Calu3 (cell line): ENCODE measurements at regions not wholly inside any gene's neighbourhood (a gene's known extent, or its start where the extent isn't known, plus 50 kb on each side); places are given as distances from the start of the nearest gene placed in this dataset.
"Not testable (repeated sequence)": the region's sequence is repeated elsewhere in the genome, so short reads cannot be mapped to it uniquely, and the experiment has no call there.

ENCODE experiments used
- BruUV-seq: library from RNA; stranded (reverse); fragments of 400-500 nt; replicated peaks from 2 replicates; lab custom pipeline; 2021; lab: Mats Ljungman, UMichigan
- CTCF ChIA-PET: fragments of 300-600 bp; sonication (Branson Sonifier 250); formaldehyde crosslinking; loops from one replicate; lab custom pipeline; 2022; ENCODE audit warnings: antibody characterized with exemption; lab: Charles Lee
- DNase-seq: peaks from one replicate; pipeline ENCODE4 v3.0.0; 2022
- H3K27ac Mint-ChIP-seq: one replicate; pipeline ENCODE4 v1.8.0; 2022; ENCODE audit warnings: mixed read lengths; ENCODE audit not compliant: unreplicated experiment
- H3K27me3 Mint-ChIP-seq: one replicate; pipeline ENCODE4 v1.8.0; 2022; ENCODE audit warnings: mixed read lengths; ENCODE audit not compliant: unreplicated experiment
- H3K36me3 Mint-ChIP-seq: one replicate; pipeline ENCODE4 v1.8.0; 2022; ENCODE audit warnings: mild to moderate bottlenecking, moderate library complexity, mixed read lengths; ENCODE audit not compliant: insufficient read depth, unreplicated experiment
- H3K4me1 Mint-ChIP-seq: one replicate; pipeline ENCODE4 v1.8.0; 2022; ENCODE audit warnings: mild to moderate bottlenecking, low read depth, mixed read lengths; ENCODE audit not compliant: unreplicated experiment
- H3K4me3 Mint-ChIP-seq: one replicate; pipeline ENCODE4 v1.8.0; 2022; ENCODE audit warnings: mild to moderate bottlenecking, low read depth, moderate library complexity, mixed read lengths; ENCODE audit not compliant: unreplicated experiment
- H3K9me3 Mint-ChIP-seq: one replicate; pipeline ENCODE4 v1.8.0; 2022; ENCODE audit warnings: low read depth, mixed read lengths; ENCODE audit not compliant: unreplicated experiment
- intact Hi-C: fragments of 100-400 bp; cut with micrococcal nuclease; formaldehyde crosslinking; loops from one replicate; pipeline ENCODE4 v1.10.0; 2022; ENCODE audit not compliant: unreplicated experiment
- TF ChIP-seq, protein P1 (sequence below): fragments of 200-600 bp; IDR thresholded peaks from one replicate; pipeline ENCODE4 v1.8.0; 2022; ENCODE audit warnings: antibody characterized with exemption; ENCODE audit not compliant: unreplicated experiment

DNA sequence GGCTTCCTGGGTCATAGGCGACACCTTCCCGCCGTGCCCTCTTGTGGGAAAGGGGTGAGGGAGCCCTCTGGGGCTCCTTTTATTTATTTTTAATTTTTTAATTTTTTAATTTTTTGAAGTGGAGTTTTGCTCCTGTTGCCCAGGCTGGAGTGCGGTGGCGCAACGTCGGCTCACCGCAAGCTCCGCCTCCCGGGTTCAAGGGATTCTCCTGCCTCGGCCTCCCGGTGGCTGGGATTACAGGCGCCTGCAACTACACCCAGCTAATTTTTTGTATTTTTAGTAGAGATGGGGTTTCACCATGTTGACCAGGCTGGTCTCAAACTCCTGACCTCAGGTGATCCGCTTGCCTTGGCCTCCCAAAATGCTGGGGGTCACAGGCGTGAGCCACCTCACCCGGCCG is 49.9 kb upstream of the ELFN1 start:
- DNase-seq, CTCF ChIA-PET, H3K36me3 Mint-ChIP-seq, BruUV-seq, H3K27ac Mint-ChIP-seq, H3K4me3 Mint-ChIP-seq, intact Hi-C loops, H3K4me1 Mint-ChIP-seq, H3K9me3 Mint-ChIP-seq: not testable (repeated sequence)
- peaks cover 59% of the 10 kb centered on the region for H3K27me3 Mint-ChIP-seq

DNA sequence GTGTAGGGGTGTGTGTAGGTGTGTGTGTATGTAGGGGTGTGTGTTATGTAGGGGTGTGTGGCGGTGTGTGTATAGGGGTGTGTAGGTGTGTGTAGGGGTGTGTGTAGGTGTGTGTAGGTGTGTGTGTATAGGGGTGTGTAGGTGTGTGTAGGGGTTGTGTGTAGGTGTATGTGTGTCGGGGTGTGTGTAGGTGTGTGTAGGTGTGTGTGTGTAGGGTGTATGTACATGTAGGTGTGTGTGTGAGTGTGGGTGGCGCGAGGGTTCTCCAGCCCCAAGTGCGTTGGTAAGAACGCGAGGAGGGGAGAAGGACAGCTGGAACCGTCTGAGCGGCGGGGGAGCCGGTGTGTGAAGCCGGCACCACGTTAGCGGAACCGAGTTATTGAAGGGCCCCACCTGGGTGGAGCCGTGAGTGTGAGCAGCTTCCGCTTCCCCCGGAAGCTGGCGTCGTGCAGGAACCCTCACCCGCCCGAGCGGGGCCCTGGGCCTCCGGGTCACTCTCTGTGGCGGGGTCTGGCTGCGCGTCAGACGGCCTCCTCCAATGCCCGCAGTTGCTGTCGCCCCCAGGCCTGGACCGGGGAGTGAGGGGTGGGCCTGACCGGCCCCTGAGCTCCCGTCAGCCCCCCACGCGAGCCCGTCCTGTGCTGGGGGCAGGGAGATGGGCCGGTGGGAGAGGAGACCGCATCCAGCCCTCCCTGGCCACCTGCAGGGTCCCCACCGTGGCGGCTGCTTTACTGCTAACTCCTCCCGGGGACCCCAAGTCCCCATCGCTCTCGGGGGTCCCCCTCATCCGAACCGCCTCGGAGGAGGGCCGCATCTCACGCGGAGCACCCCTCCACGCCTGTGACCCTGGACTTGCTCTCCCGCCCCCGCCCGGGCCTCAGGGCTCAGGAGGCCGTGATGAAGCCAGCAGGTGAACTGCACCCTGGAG is 49.6 kb upstream of the PSMG3 start:
- Mint-ChIP-seq H3K9me3 (peaks cover 6% of the 10 kb centered on the region), H3K4me1 (no peaks in the 10 kb centered on the region), H3K27ac (no peak overlapping the region), H3K36me3 (peaks cover 5% of the 10 kb centered on the region), H3K27me3 (peaks cover 59% of the 10 kb centered on the region), H3K4me3 (no peak overlapping the region)
- TF ChIP-seq, protein P1, sequence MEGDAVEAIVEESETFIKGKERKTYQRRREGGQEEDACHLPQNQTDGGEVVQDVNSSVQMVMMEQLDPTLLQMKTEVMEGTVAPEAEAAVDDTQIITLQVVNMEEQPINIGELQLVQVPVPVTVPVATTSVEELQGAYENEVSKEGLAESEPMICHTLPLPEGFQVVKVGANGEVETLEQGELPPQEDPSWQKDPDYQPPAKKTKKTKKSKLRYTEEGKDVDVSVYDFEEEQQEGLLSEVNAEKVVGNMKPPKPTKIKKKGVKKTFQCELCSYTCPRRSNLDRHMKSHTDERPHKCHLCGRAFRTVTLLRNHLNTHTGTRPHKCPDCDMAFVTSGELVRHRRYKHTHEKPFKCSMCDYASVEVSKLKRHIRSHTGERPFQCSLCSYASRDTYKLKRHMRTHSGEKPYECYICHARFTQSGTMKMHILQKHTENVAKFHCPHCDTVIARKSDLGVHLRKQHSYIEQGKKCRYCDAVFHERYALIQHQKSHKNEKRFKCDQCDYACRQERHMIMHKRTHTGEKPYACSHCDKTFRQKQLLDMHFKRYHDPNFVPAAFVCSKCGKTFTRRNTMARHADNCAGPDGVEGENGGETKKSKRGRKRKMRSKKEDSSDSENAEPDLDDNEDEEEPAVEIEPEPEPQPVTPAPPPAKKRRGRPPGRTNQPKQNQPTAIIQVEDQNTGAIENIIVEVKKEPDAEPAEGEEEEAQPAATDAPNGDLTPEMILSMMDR: no peak
- no peak for DNase-seq
- CTCF ChIA-PET: no interaction called here
- intact Hi-C loops: no loop called here
- no TSS peak for BruUV-seq
